HFFc6 (cell line): ENCODE measurements at regions not wholly inside any gene's neighbourhood (a gene's known extent, or its start where the extent isn't known, plus 50 kb on each side); places are given as distances from the start of the nearest gene placed in this dataset.
"Not testable (repeated sequence)": the region's sequence is repeated elsewhere in the genome, so short reads cannot be mapped to it uniquely, and the experiment has no call there.

Source experiments
- DNase-seq: peaks from one replicate; pipeline ENCODE4 v3.0.0-alpha.2; 2018
- H3K27ac Mint-ChIP-seq: 2 replicates; pipeline ENCODE4 v1.8.0; 2020; ENCODE audit warnings: mild to moderate bottlenecking, mixed read lengths
- H3K27me3 Mint-ChIP-seq: 2 replicates; pipeline ENCODE4 v1.8.0; 2021; ENCODE audit warnings: mild to moderate bottlenecking, moderate library complexity, mixed read lengths; ENCODE audit not compliant: insufficient read depth
- H3K36me3 Mint-ChIP-seq: 2 replicates; pipeline ENCODE4 v1.8.0; 2021; ENCODE audit warnings: low read depth, mixed read lengths
- H3K4me1 Mint-ChIP-seq: 2 replicates; pipeline ENCODE4 v1.8.0; 2020; ENCODE audit warnings: low read depth, mixed read lengths
- H3K4me3 Mint-ChIP-seq: 2 replicates; pipeline ENCODE4 v1.8.0; 2020; ENCODE audit warnings: mild to moderate bottlenecking, moderate library complexity, mixed read lengths
- H3K9me3 Mint-ChIP-seq: 2 replicates; pipeline ENCODE4 v1.8.0; 2020; ENCODE audit warnings: mild to moderate bottlenecking, mixed read lengths
- TF ChIP-seq, protein P1 (sequence below): fragments of 200-600 bp; sonication (generic); IDR thresholded peaks from 2 replicates; pipeline ENCODE4 v1.5.0; 2021; ENCODE audit warnings: antibody characterized with exemption, mild to moderate bottlenecking

DNA sequence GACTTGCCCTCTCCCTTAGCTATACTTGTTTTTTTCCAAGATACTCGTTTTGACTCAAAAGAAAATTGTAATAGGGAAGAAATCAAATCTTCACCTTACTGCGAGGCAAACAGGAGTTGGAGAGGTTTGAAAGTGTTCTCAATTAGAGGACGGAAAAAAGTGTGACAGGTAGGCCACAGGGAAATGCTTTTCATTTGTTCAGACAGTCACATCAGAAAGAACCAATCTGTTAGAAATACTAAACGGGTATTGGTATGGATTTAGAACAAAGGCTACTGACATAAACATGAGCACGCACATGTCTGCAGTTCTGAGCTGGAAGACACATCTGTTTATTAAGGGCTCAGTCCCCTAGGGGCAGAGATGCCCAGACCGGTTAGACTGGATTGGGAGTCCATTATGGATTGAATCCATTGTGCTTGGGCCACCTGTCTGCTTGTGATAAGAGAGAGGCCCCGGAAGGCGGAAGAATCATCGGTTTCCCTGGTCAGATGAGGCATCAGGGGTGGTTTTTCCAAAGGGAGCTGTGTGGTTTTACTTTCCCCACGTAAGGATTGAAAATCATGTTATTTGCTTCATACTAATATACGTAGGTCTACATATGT lies 220.9 kb upstream of the MYLIP start:
- no peaks in the 10 kb centered on the region for H3K4me1 Mint-ChIP-seq
- no peak for DNase-seq
- H3K27ac Mint-ChIP-seq = no peak overlapping the region
- no peaks in the 10 kb centered on the region for H3K36me3 Mint-ChIP-seq
- no peak overlapping the region for H3K4me3 Mint-ChIP-seq
- H3K27me3 Mint-ChIP-seq = peaks cover 11% of the 10 kb centered on the region
- peaks cover 13% of the 10 kb centered on the region for H3K9me3 Mint-ChIP-seq
- TF ChIP-seq, protein P1, sequence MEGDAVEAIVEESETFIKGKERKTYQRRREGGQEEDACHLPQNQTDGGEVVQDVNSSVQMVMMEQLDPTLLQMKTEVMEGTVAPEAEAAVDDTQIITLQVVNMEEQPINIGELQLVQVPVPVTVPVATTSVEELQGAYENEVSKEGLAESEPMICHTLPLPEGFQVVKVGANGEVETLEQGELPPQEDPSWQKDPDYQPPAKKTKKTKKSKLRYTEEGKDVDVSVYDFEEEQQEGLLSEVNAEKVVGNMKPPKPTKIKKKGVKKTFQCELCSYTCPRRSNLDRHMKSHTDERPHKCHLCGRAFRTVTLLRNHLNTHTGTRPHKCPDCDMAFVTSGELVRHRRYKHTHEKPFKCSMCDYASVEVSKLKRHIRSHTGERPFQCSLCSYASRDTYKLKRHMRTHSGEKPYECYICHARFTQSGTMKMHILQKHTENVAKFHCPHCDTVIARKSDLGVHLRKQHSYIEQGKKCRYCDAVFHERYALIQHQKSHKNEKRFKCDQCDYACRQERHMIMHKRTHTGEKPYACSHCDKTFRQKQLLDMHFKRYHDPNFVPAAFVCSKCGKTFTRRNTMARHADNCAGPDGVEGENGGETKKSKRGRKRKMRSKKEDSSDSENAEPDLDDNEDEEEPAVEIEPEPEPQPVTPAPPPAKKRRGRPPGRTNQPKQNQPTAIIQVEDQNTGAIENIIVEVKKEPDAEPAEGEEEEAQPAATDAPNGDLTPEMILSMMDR = no peak

DNA sequence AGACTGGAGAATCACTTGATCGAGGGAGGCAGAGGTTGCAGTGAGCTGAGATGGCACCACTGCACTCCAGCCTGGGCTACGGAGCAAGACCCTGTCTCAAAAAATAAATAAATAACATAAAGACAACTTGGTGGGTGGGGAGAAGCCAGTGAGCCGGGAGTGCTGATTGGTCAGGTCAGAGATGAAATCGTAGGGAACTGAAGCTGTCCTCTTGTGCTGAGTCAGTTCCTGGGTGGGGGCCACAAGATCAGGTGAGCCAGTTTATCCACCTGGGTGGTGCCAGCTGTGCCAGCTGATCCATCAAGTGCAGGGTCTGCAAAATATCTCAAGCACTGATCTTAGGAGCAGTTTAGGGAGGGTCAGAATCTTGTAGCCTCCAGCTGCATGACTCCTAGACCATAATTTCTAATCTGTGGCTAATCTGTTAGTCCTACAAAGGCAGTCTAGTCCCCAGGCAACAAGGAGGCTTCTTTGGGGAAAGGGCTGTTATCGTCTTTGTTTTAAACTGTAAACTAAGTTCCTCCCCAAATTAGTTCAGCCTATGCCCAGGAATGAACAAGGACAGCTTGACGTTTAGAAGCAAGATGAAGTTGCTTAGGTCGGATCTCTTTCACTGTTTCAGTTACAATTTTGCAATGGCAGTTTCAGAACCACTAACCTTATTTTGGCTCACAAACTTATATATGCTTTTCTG lies 221.5 kb upstream of the MYLIP start:
- not testable (repeated sequence) for H3K27ac Mint-ChIP-seq, H3K27me3 Mint-ChIP-seq, H3K4me1 Mint-ChIP-seq, H3K4me3 Mint-ChIP-seq, DNase-seq, H3K36me3 Mint-ChIP-seq
- H3K9me3 Mint-ChIP-seq = peaks cover 16% of the 10 kb centered on the region

DNA sequence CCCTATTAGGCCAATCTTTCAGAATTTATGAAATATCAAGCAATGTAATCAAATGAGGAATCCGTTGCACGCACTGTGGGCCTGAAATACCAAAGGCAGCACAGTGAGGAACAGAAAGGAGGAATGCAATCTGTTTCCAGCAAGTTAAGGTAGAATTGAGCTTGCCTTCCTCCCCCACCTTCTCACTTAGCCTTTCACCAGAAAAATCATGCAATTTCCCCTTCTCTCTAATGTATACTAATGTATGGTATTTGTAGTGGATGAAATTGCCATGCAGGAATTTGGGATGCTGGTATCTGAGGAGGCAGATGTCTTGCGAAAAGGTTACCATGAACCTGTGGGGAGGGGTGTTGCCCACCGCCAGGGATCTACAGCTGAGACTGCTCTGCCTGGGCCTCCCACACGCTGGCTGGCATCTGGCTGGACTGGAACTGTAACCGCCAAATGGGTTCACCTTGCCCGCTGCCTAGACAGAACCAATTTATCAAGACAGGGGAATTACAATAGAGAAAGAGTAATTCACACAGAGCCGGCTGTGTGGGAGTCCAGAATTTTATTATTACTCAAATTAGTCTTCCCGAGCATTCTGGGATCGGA lies 222.4 kb upstream of the MYLIP start:
- H3K36me3 Mint-ChIP-seq = no peaks in the 10 kb centered on the region; the same call in 1 of the 2 replicates
- DNase-seq = no peak
- TF ChIP-seq, protein P1 = no peak
- peaks cover 8% of the 10 kb centered on the region for H3K27me3 Mint-ChIP-seq
- H3K4me3 Mint-ChIP-seq = no peak overlapping the region
- no peak overlapping the region for H3K27ac Mint-ChIP-seq
- no peaks in the 10 kb centered on the region for H3K4me1 Mint-ChIP-seq
- H3K9me3 Mint-ChIP-seq = peaks cover 19% of the 10 kb centered on the region

DNA sequence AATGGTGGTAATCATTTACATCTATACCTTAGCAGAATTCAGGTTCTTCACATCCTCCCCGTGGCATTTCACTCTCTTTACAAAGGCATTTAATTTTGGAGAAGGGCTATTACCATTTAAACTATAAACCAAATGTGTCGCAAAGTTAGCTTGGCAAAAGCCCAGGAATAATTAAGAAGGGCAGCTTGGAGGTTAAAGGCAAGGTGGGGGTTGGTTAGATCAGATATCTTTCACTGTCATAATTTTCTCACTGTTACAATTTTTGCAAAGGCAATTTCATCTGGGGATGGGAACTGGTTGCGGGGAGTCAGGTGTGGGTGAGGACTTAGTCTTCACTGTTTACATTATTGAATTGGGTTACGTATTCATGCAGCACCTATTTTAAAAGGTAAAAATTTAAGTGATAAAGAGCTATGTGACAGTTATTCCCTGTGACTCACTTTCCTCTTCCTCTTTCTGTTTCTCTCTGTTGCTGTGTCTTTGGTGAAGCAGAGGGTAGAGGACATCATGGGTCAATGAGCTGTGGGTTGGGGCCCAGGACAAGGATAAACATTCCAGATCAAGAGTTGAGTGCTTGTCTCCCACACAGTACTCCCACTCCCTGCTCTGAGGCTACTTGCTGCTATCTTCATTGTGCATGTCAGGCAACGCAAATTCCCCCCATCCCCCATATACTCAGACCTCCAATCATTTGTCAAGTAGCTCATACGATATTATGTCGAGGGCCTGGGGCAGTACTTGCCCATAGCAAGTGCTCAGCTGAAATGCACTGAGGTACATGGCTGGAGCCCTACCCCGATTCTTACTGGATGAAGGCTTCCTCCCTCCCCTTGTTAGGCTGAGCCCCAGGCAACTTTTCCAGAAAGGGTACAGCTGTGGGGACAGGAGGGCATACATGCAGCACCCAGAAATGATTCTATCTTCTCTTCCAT lies 223.1 kb upstream of the MYLIP start:
- Mint-ChIP-seq H3K9me3 (peaks cover 27% of the 10 kb centered on the region), H3K27me3 (peaks cover 6% of the 10 kb centered on the region), H3K4me1 (no peaks in the 10 kb centered on the region), H3K4me3 (no peak overlapping the region), H3K36me3 (no peaks in the 10 kb centered on the region; the same call in 1 of the 2 replicates), H3K27ac (no peak overlapping the region)
- TF ChIP-seq, protein P1 = no peak
- DNase-seq = no peak

DNA sequence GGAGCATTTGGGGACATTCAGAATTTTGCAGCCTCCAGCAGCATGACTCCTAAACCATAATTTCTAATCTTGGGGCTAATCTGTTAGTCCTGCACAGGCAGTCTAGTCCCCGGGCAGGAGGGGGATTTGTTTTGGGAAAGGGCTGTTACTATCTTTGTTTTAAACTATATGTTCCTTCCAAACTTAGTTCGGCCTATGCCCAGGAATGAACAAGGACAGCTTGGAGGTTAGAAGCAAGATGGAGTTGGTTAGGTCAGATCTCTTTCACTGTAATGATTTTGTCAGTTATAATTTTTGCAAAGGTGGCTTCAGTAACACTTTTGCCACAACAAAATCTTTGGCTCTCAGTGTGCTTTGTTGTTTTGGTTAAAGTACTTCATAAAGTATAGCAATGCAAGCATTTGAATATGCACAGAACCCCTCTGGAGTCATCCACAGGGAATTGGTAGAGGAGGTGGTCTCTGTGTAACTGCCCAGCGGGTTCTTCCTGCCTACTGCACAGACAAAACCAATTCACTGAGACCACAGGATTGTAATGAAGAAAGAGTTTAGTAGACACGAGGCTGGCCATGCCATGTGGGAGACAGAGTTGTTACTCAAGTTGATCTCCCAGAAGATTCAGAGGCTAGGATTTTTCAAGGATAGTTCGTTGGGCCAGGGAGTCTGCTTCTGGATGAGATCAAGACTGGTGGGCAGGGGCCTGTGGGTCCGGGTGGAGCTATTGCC lies 224.1 kb upstream of the MYLIP start:
- Mint-ChIP-seq H3K4me3 (no peak overlapping the region), H3K9me3 (peaks cover 34% of the 10 kb centered on the region), H3K27me3 (peaks cover 6% of the 10 kb centered on the region), H3K27ac (no peak overlapping the region), H3K36me3 (peaks cover 4% of the 10 kb centered on the region; the same call in 1 of the 2 replicates), H3K4me1 (no peaks in the 10 kb centered on the region)
- no peak for DNase-seq
- TF ChIP-seq, protein P1 = no peak
